ENCODE measurements at regions not wholly inside any gene's neighbourhood (a gene's known extent, or its start where the extent isn't known, plus 50 kb on each side); places are given as distances from the start of the nearest gene placed in this dataset.

- Histone ChIP-seq H3K27ac (ENCODE audit: low read depth, low read length) (no peak overlapping the region), H3K27me3 (ENCODE audit: control insufficient read depth, insufficient read depth, low read length) (no peaks in the 10 kb centered on the region), H3K36me3 (ENCODE audit: control insufficient read depth, insufficient read depth, low read length) (no peaks in the 10 kb centered on the region), H3K4me3 (ENCODE audit: low read depth, low read length) (no peak overlapping the region), H3K9me3 (ENCODE audit: control insufficient read depth, insufficient read depth, low read length) (no peaks in the 10 kb centered on the region), H3K4me1 (ENCODE audit: control insufficient read depth, insufficient read depth, low read length) (peaks cover 9% of the 10 kb centered on the region)
- no peak for DNase-seq (ENCODE audit: low read depth in 4 of 6, low spot score in 6 of 6)
- WGBS (ENCODE audit: insufficient coverage), result 69% methylated on average over 2 of the region's 6 CpGs
Measured at GRCh38 chr17:72363089-72363610, 242.3 kb downstream of the SOX9 start.

- no peak overlapping the region for H3K4me3 ChIP-seq (ENCODE audit: low read depth, low read length)
- no peaks in the 10 kb centered on the region for H3K27me3 ChIP-seq (ENCODE audit: control insufficient read depth, insufficient read depth, low read length)
- 72% methylated on average over 4 of the region's 6 CpGs for WGBS (ENCODE audit: insufficient coverage)
- H3K9me3 ChIP-seq (ENCODE audit: control insufficient read depth, insufficient read depth, low read length), result no peaks in the 10 kb centered on the region
- DNase-seq (ENCODE audit: low read depth in 4 of 6, low spot score in 6 of 6), result no peak
- no peak overlapping the region for H3K27ac ChIP-seq (ENCODE audit: low read depth, low read length)
- H3K36me3 ChIP-seq (ENCODE audit: control insufficient read depth, insufficient read depth, low read length), result no peaks in the 10 kb centered on the region
- H3K4me1 ChIP-seq (ENCODE audit: control insufficient read depth, insufficient read depth, low read length), result peaks cover 9% of the 10 kb centered on the region
Measured at GRCh38 chr17:72365857-72366414, 245.1 kb downstream of the SOX9 start.

GRCh38 chr17:72366626-72367025, 245.8 kb downstream of the SOX9 start:
- no peaks in the 10 kb centered on the region for H3K27me3 ChIP-seq (ENCODE audit: control insufficient read depth, insufficient read depth, low read length)
- H3K36me3 ChIP-seq (ENCODE audit: control insufficient read depth, insufficient read depth, low read length), result no peaks in the 10 kb centered on the region
- H3K9me3 ChIP-seq (ENCODE audit: control insufficient read depth, insufficient read depth, low read length), result no peaks in the 10 kb centered on the region
- H3K4me1 ChIP-seq (ENCODE audit: control insufficient read depth, insufficient read depth, low read length), result peaks cover 9% of the 10 kb centered on the region
- H3K27ac ChIP-seq (ENCODE audit: low read depth, low read length), result no peak overlapping the region
- no peak overlapping the region for H3K4me3 ChIP-seq (ENCODE audit: low read depth, low read length)
- DNase-seq (ENCODE audit: low read depth in 4 of 6, low spot score in 6 of 6), result no peak
- WGBS (ENCODE audit: insufficient coverage), result 100% methylated on average over 1 of the region's 2 CpGs

GRCh38 chr17:72368191-72368590, 247.4 kb downstream of the SOX9 start:
- peaks cover 6% of the 10 kb centered on the region for H3K4me1 ChIP-seq (ENCODE audit: control insufficient read depth, insufficient read depth, low read length)
- H3K27me3 ChIP-seq (ENCODE audit: control insufficient read depth, insufficient read depth, low read length), result no peaks in the 10 kb centered on the region
- H3K36me3 ChIP-seq (ENCODE audit: control insufficient read depth, insufficient read depth, low read length), result no peaks in the 10 kb centered on the region
- H3K9me3 ChIP-seq (ENCODE audit: control insufficient read depth, insufficient read depth, low read length), result no peaks in the 10 kb centered on the region
- no peak overlapping the region for H3K4me3 ChIP-seq (ENCODE audit: low read depth, low read length)
- WGBS (ENCODE audit: insufficient coverage), result 100% methylated on average over 1 of the region's 4 CpGs
- no peak for DNase-seq (ENCODE audit: low read depth in 4 of 6, low spot score in 6 of 6)
- H3K27ac ChIP-seq (ENCODE audit: low read depth, low read length), result no peak overlapping the region

- Histone ChIP-seq H3K4me3 (ENCODE audit: low read depth, low read length) (no peak overlapping the region), H3K4me1 (ENCODE audit: control insufficient read depth, insufficient read depth, low read length) (peaks cover 9% of the 10 kb centered on the region), H3K27ac (ENCODE audit: low read depth, low read length) (no peak overlapping the region), H3K36me3 (ENCODE audit: control insufficient read depth, insufficient read depth, low read length) (peaks cover 2% of the 10 kb centered on the region), H3K27me3 (ENCODE audit: control insufficient read depth, insufficient read depth, low read length) (no peaks in the 10 kb centered on the region), H3K9me3 (ENCODE audit: control insufficient read depth, insufficient read depth, low read length) (no peaks in the 10 kb centered on the region)
- DNase-seq (ENCODE audit: low read depth in 4 of 6, low spot score in 6 of 6), result no peak
- 96% methylated on average over 5 of the region's 7 CpGs for WGBS (ENCODE audit: insufficient coverage)
Measured at GRCh38 chr17:72369366-72369765, 248.5 kb downstream of the SOX9 start.

GRCh38 chr17:72370819-72371218, 250.0 kb downstream of the SOX9 start:
- Histone ChIP-seq H3K9me3 (ENCODE audit: control insufficient read depth, insufficient read depth, low read length) (no peaks in the 10 kb centered on the region), H3K36me3 (ENCODE audit: control insufficient read depth, insufficient read depth, low read length) (peaks cover 2% of the 10 kb centered on the region), H3K4me3 (ENCODE audit: low read depth, low read length) (no peak overlapping the region), H3K27me3 (ENCODE audit: control insufficient read depth, insufficient read depth, low read length) (no peaks in the 10 kb centered on the region), H3K27ac (ENCODE audit: low read depth, low read length) (no peak overlapping the region), H3K4me1 (ENCODE audit: control insufficient read depth, insufficient read depth, low read length) (peaks cover 10% of the 10 kb centered on the region)
- DNase-seq (ENCODE audit: low read depth in 4 of 6, low spot score in 6 of 6), result no peak
- WGBS (ENCODE audit: insufficient coverage), result 90% methylated on average over 2 of the region's 4 CpGs

- Histone ChIP-seq H3K36me3 (ENCODE audit: control insufficient read depth, insufficient read depth, low read length) (peaks cover 2% of the 10 kb centered on the region), H3K4me1 (ENCODE audit: control insufficient read depth, insufficient read depth, low read length) (peaks cover 21% of the 10 kb centered on the region), H3K27me3 (ENCODE audit: control insufficient read depth, insufficient read depth, low read length) (no peaks in the 10 kb centered on the region), H3K9me3 (ENCODE audit: control insufficient read depth, insufficient read depth, low read length) (no peaks in the 10 kb centered on the region), H3K27ac (ENCODE audit: low read depth, low read length) (no peak overlapping the region), H3K4me3 (ENCODE audit: low read depth, low read length) (no peak overlapping the region)
- no peak for DNase-seq (ENCODE audit: low read depth in 4 of 6, low spot score in 6 of 6)
- WGBS (ENCODE audit: insufficient coverage), result 94% methylated on average over 10 of the region's 10 CpGs
Measured at GRCh38 chr17:72372185-72372584, 251.4 kb downstream of the SOX9 start.

- DNase-seq (ENCODE audit: low read depth in 4 of 6, low spot score in 6 of 6), result peak in 2 of 6 donors; percentile 32 to 55
- no peaks in the 10 kb centered on the region for H3K9me3 ChIP-seq (ENCODE audit: control insufficient read depth, insufficient read depth, low read length)
- no peak overlapping the region for H3K4me3 ChIP-seq (ENCODE audit: low read depth, low read length)
- no peaks in the 10 kb centered on the region for H3K27me3 ChIP-seq (ENCODE audit: control insufficient read depth, insufficient read depth, low read length)
- peaks cover 32% of the 10 kb centered on the region for H3K4me1 ChIP-seq (ENCODE audit: control insufficient read depth, insufficient read depth, low read length)
- no peak overlapping the region for H3K27ac ChIP-seq (ENCODE audit: low read depth, low read length)
- peaks cover 2% of the 10 kb centered on the region for H3K36me3 ChIP-seq (ENCODE audit: control insufficient read depth, insufficient read depth, low read length)
- WGBS (ENCODE audit: insufficient coverage), result 53% methylated on average over 10 of the region's 13 CpGs
Measured at GRCh38 chr17:72373910-72374741, 253.3 kb downstream of the SOX9 start.

GRCh38 chr17:72376526-72377345, 255.9 kb downstream of the SOX9 start:
- peak overlapping the region; percentile 6 for H3K27ac ChIP-seq (ENCODE audit: low read depth, low read length)
- DNase-seq (ENCODE audit: low read depth in 4 of 6, low spot score in 6 of 6), result peak in 2 of 6 donors; percentile 72 to 76
- 48% methylated on average over 13 of the region's 16 CpGs for WGBS (ENCODE audit: insufficient coverage)

More at GRCh38 chr17:72376526-72377345, 255.9 kb downstream of the SOX9 start:
- Histone ChIP-seq H3K9me3 (ENCODE audit: control insufficient read depth, insufficient read depth, low read length) (no peaks in the 10 kb centered on the region), H3K27me3 (ENCODE audit: control insufficient read depth, insufficient read depth, low read length) (no peaks in the 10 kb centered on the region), H3K4me3 (ENCODE audit: low read depth, low read length) (no peak overlapping the region), H3K4me1 (ENCODE audit: control insufficient read depth, insufficient read depth, low read length) (peaks cover 41% of the 10 kb centered on the region), H3K36me3 (ENCODE audit: control insufficient read depth, insufficient read depth, low read length) (peaks cover 5% of the 10 kb centered on the region)
